Erythroblast (primary cell): ENCODE measurements at regions not wholly inside any gene's neighbourhood (a gene's known extent, or its start where the extent isn't known, plus 50 kb on each side); places are given as distances from the start of the nearest gene placed in this dataset.

Experiments
- GATA1 ChIP-seq: IDR thresholded peaks from 2 replicates; pipeline ENCODE4 v1.6.1; 2011; ENCODE audit warnings: low read depth, mild to moderate bottlenecking, control low read depth, low read length, moderate library complexity
- POLR2A ChIP-seq: IDR thresholded peaks from 2 replicates; pipeline ENCODE4 v1.6.1; 2011; ENCODE audit warnings: mild to moderate bottlenecking, low read length

DNA sequence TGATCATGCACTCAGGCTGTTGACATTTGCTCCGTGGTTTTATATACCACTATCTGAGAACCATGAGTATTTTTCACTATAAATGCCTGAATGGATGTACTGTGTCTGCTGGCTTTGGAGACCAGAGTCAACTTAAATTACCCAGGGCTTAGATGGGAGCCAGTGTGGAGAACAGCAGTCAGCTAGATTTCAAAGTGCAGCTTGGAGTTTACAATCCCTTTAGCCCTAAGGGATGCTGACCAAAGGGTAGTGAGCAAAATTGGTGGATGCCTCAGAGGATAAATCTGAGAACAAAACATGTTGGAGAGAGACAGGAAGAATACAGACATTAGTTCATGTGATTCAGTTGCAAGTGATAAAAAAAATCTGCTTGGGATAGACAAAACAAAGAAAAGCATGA is 327.5 kb downstream of the C11orf87 start:
- no peak for TF ChIP-seq POLR2A
- no peak for TF ChIP-seq GATA1
